ENCODE measurements at regions not wholly inside any gene's neighbourhood (a gene's known extent, or its start where the extent isn't known, plus 50 kb on each side); places are given as distances from the start of the nearest gene placed in this dataset.

DNA sequence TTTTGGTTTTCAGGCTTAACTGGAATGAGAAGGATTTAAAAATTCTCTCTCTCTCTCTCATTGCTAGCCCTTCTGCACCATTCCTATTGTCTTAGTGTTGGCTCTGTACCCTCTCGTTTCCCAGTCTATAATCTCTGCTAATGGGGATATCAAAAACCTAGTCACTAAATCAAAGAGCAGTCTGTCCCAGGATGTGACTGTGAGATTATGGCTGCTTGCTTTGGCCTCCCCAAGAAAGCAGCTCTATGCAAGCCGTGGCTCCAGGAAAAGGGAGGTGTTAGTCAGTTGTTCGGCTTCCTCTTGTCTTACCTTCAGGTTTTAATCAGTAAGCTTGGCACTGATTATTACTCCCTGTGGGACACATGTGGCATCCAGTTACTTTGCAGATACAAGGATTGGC lies 468.8 kb downstream of the USP25 start:
- H3K9ac ChIP-seq (ENCODE audit: low read length) = no peak overlapping the region
- no peaks in the 10 kb centered on the region for H3K27me3 ChIP-seq (ENCODE audit: insufficient read depth, low read length)
- no peak overlapping the region for H2AK5ac ChIP-seq (ENCODE audit: low read length)
- no peaks in the 10 kb centered on the region for H3K36me3 ChIP-seq (ENCODE audit: control insufficient read depth in 1 of 2, insufficient read depth in 2 of 2, low read length in 2 of 2)
- H3K4me1 ChIP-seq (ENCODE audit: control insufficient read depth in 1 of 2, insufficient read depth in 2 of 2, low read length in 2 of 2) = peaks cover 0 to 5% of the 10 kb centered on the region in 2 experiments
- no peak overlapping the region for H4K12ac ChIP-seq (ENCODE audit: low read depth, low read length)
- no peaks in the 10 kb centered on the region for H3K9me3 ChIP-seq (ENCODE audit: insufficient read depth, low read depth, low read length)
- H3K4ac ChIP-seq (ENCODE audit: low read depth, low read length) = no peak overlapping the region
- no peak overlapping the region for H2BK12ac ChIP-seq (ENCODE audit: low read length)
- no peak overlapping the region for H3K18ac ChIP-seq (ENCODE audit: low read length)
- no peak for DNase-seq
- no peak overlapping the region for H3K4me2 ChIP-seq (ENCODE audit: low read length)
- no peaks in the 10 kb centered on the region for H3K79me2 ChIP-seq (ENCODE audit: control insufficient read depth, insufficient read depth, low read length, poor library complexity)
- H2BK5ac ChIP-seq (ENCODE audit: low read depth, low read length, poor library complexity) = no peak overlapping the region
- H3K14ac ChIP-seq (ENCODE audit: low read length) = no peak overlapping the region
- WGBS (ENCODE audit: extremely low coverage, insufficient coverage, insufficient read length) = no CpG with 5 or more reads among the region's 3 CpGs
- H4K91ac ChIP-seq (ENCODE audit: low read depth, low read length) = no peak overlapping the region
- H3K23ac ChIP-seq (ENCODE audit: low read length) = no peak overlapping the region
- H3K27ac ChIP-seq (ENCODE audit: low read depth, low read length) = no peak overlapping the region
- no peak overlapping the region for H3K4me3 ChIP-seq (ENCODE audit: low read depth, low read length)
- no peak overlapping the region for H4K8ac ChIP-seq (ENCODE audit: low read depth, low read length)
- peaks cover 5% of the 10 kb centered on the region for H3K79me1 ChIP-seq (ENCODE audit: low read length)
- H2AFZ ChIP-seq (ENCODE audit: insufficient read depth, low read length, poor library complexity) = no peak overlapping the region
- H2BK120ac ChIP-seq (ENCODE audit: insufficient read depth, low read length, poor library complexity) = no peak overlapping the region

DNA sequence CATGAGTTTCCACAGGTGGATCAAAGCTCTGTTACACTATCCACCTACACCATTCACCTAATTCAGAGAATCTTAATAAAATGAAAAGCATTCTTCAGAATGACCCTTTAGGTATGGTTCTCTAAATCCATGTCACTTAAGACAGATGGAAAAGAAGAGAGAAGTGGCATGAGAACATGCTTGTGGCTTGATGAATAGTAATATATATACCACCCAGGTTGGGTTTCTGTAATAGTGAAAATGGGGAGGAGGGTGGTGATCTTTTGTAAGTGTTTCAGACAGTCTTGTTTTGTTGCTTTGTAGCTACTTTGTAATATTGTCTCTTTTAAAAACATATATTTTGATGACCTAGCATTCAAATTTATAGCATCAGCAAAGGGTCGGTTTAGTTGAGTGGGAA lies 469.8 kb downstream of the USP25 start:
- H3K27me3 ChIP-seq (ENCODE audit: insufficient read depth, low read length) = no peaks in the 10 kb centered on the region
- no peak overlapping the region for H3K27ac ChIP-seq (ENCODE audit: low read depth, low read length)
- no peak overlapping the region for H4K12ac ChIP-seq (ENCODE audit: low read depth, low read length)
- no peak overlapping the region for H2AFZ ChIP-seq (ENCODE audit: insufficient read depth, low read length, poor library complexity)
- no peak overlapping the region for H3K4me3 ChIP-seq (ENCODE audit: low read depth, low read length)
- H3K79me1 ChIP-seq (ENCODE audit: low read length) = peaks cover 2% of the 10 kb centered on the region
- H2BK5ac ChIP-seq (ENCODE audit: low read depth, low read length, poor library complexity) = no peak overlapping the region
- H3K4me1 ChIP-seq (ENCODE audit: control insufficient read depth in 1 of 2, insufficient read depth in 2 of 2, low read length in 2 of 2) = peaks cover 0 to 2% of the 10 kb centered on the region in 2 experiments
- H4K91ac ChIP-seq (ENCODE audit: low read depth, low read length) = no peak overlapping the region
- H4K8ac ChIP-seq (ENCODE audit: low read depth, low read length) = no peak overlapping the region
- H3K4ac ChIP-seq (ENCODE audit: low read depth, low read length) = no peak overlapping the region
- no peak for DNase-seq
- no peaks in the 10 kb centered on the region for H3K79me2 ChIP-seq (ENCODE audit: control insufficient read depth, insufficient read depth, low read length, poor library complexity)
- no peak overlapping the region for H3K18ac ChIP-seq (ENCODE audit: low read length)
- no peak overlapping the region for H3K23ac ChIP-seq (ENCODE audit: low read length)
- no peak overlapping the region for H3K9ac ChIP-seq (ENCODE audit: low read length)
- no peak overlapping the region for H2AK5ac ChIP-seq (ENCODE audit: low read length)
- no peaks in the 10 kb centered on the region for H3K9me3 ChIP-seq (ENCODE audit: insufficient read depth, low read depth, low read length)
- H2BK120ac ChIP-seq (ENCODE audit: insufficient read depth, low read length, poor library complexity) = no peak overlapping the region
- no peak overlapping the region for H3K4me2 ChIP-seq (ENCODE audit: low read length)
- no peaks in the 10 kb centered on the region for H3K36me3 ChIP-seq (ENCODE audit: control insufficient read depth in 1 of 2, insufficient read depth in 2 of 2, low read length in 2 of 2)
- no CpG with 5 or more reads among the region's 1 CpG for WGBS (ENCODE audit: extremely low coverage, insufficient coverage, insufficient read length)
- H2BK12ac ChIP-seq (ENCODE audit: low read length) = no peak overlapping the region
- no peak overlapping the region for H3K14ac ChIP-seq (ENCODE audit: low read length)

DNA sequence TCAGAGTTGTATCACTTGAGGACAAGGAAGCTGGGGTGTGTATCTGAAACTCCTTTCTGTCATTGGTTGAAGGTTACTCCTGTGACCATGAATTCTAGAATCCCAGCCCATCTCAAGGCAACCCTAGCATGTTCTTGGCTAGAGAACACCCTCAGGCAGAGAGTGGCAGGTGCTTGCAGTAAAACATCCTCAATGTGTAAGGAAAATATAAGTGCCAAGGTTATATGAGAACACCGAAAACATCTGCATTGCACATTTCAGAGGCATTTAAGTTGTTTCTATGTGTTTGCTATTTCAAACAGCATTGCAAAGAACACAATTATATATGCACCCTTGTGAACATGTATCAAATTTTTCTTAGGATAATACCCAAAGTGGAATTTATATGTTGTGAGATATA lies 471.9 kb downstream of the USP25 start:
- Histone ChIP-seq H3K36me3 (ENCODE audit: control insufficient read depth in 1 of 2, insufficient read depth in 2 of 2, low read length in 2 of 2) (no peaks in the 10 kb centered on the region), H3K79me2 (ENCODE audit: control insufficient read depth, insufficient read depth, low read length, poor library complexity) (no peaks in the 10 kb centered on the region), H3K4me3 (ENCODE audit: low read depth, low read length) (no peak overlapping the region), H3K4me1 (ENCODE audit: control insufficient read depth in 1 of 2, insufficient read depth in 2 of 2, low read length in 2 of 2) (no peaks in the 10 kb centered on the region), H2AFZ (ENCODE audit: insufficient read depth, low read length, poor library complexity) (no peak overlapping the region), H2BK120ac (ENCODE audit: insufficient read depth, low read length, poor library complexity) (no peak overlapping the region), H2BK12ac (ENCODE audit: low read length) (no peak overlapping the region), H3K14ac (ENCODE audit: low read length) (no peak overlapping the region), H2AK5ac (ENCODE audit: low read length) (no peak overlapping the region), H3K79me1 (ENCODE audit: low read length) (no peaks in the 10 kb centered on the region), H2BK5ac (ENCODE audit: low read depth, low read length, poor library complexity) (no peak overlapping the region), H3K9me3 (ENCODE audit: insufficient read depth, low read depth, low read length) (no peaks in the 10 kb centered on the region), H3K27me3 (ENCODE audit: insufficient read depth, low read length) (no peaks in the 10 kb centered on the region), H3K4ac (ENCODE audit: low read depth, low read length) (no peak overlapping the region), H3K23ac (ENCODE audit: low read length) (no peak overlapping the region), H4K12ac (ENCODE audit: low read depth, low read length) (no peak overlapping the region), H3K27ac (ENCODE audit: low read depth, low read length) (no peak overlapping the region), H3K4me2 (ENCODE audit: low read length) (no peak overlapping the region), H4K91ac (ENCODE audit: low read depth, low read length) (no peak overlapping the region), H3K9ac (ENCODE audit: low read length) (no peak overlapping the region), H3K18ac (ENCODE audit: low read length) (no peak overlapping the region), H4K8ac (ENCODE audit: low read depth, low read length) (no peak overlapping the region)
- DNase-seq = no peak
- WGBS (ENCODE audit: extremely low coverage, insufficient coverage, insufficient read length) = no CpG with 5 or more reads among the region's 1 CpG

DNA sequence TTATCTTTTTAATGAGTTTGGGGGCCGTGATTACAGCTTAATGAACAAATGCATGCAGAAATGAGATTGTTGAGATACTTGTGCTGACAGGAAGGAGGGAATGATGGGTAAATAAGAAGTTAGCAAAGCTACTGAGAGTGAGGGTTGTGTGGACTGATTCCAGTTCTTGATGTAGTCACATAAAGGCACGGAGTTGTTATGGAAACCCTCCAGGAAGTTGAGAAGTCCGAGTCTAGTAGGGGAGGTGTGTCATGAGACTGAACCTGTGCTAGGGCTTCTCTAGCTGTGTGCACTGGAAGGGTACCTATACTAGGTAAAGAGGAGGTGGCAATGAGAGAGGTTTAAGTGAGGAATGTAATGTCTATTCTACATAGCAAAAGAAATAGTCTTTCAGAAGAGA lies 475.7 kb downstream of the USP25 start:
- Histone ChIP-seq H3K27ac (ENCODE audit: low read depth, low read length) (no peak overlapping the region), H3K18ac (ENCODE audit: low read length) (no peak overlapping the region), H4K8ac (ENCODE audit: low read depth, low read length) (no peak overlapping the region), H3K27me3 (ENCODE audit: insufficient read depth, low read length) (no peaks in the 10 kb centered on the region), H3K79me2 (ENCODE audit: control insufficient read depth, insufficient read depth, low read length, poor library complexity) (no peaks in the 10 kb centered on the region), H4K12ac (ENCODE audit: low read depth, low read length) (no peak overlapping the region), H3K36me3 (ENCODE audit: control insufficient read depth in 1 of 2, insufficient read depth in 2 of 2, low read length in 2 of 2) (no peaks in the 10 kb centered on the region), H3K4me1 (ENCODE audit: control insufficient read depth in 1 of 2, insufficient read depth in 2 of 2, low read length in 2 of 2) (no peaks in the 10 kb centered on the region), H3K79me1 (ENCODE audit: low read length) (no peaks in the 10 kb centered on the region), H4K91ac (ENCODE audit: low read depth, low read length) (no peak overlapping the region), H2BK12ac (ENCODE audit: low read length) (no peak overlapping the region), H2BK120ac (ENCODE audit: insufficient read depth, low read length, poor library complexity) (no peak overlapping the region), H2AFZ (ENCODE audit: insufficient read depth, low read length, poor library complexity) (no peak overlapping the region), H2AK5ac (ENCODE audit: low read length) (no peak overlapping the region), H3K23ac (ENCODE audit: low read length) (no peak overlapping the region), H3K14ac (ENCODE audit: low read length) (no peak overlapping the region), H3K4me2 (ENCODE audit: low read length) (no peak overlapping the region), H3K4me3 (ENCODE audit: low read depth, low read length) (no peak overlapping the region), H2BK5ac (ENCODE audit: low read depth, low read length, poor library complexity) (no peak overlapping the region), H3K9me3 (ENCODE audit: insufficient read depth, low read depth, low read length) (no peaks in the 10 kb centered on the region), H3K4ac (ENCODE audit: low read depth, low read length) (no peak overlapping the region), H3K9ac (ENCODE audit: low read length) (no peak overlapping the region)
- WGBS (ENCODE audit: extremely low coverage, insufficient coverage, insufficient read length) = no CpG with 5 or more reads among the region's 3 CpGs
- DNase-seq = no peak
